Peyer's patch (tissue), 4 donors: ENCODE measurements at regions not wholly inside any gene's neighbourhood (a gene's known extent, or its start where the extent isn't known, plus 50 kb on each side); places are given as distances from the start of the nearest gene placed in this dataset.

Experiments
- DNase-seq, 3 donors: peaks; one replicate each; pipeline ENCODE4 v3.0.0-alpha.2; 2017 to 2019
- H3K27ac ChIP-seq, 4 donors: fragments of 200-600 bp; sonication (generic); one replicate each; pipeline ENCODE4 v1.5.1; 2016 to 2019
- H3K27me3 ChIP-seq, 2 donors: fragments of 200-600 bp; sonication (generic); one replicate each; pipeline ENCODE4 v1.5.1; 2019
- H3K36me3 ChIP-seq, 3 donors: fragments of 200-600 bp; sonication (generic); one replicate each; pipeline ENCODE4 v1.5.1; 2016 to 2019
- H3K4me1 ChIP-seq, 4 donors: fragments of 200-600 bp; sonication (generic); one replicate each; pipeline ENCODE4 v1.5.1; 2016 to 2019
- H3K4me3 ChIP-seq, 4 donors: fragments of 200-600 bp; sonication (generic); 1 replicate in 3 of 4; 2 replicates in 1 of 4; pipeline ENCODE4 v1.5.1; 2016 to 2019; ENCODE audit warnings: mild to moderate bottlenecking in 1 of 4
- H3K9me3 ChIP-seq, 4 donors: fragments of 200-600 bp; sonication (generic); one replicate each; pipeline ENCODE4 v1.5.1; 2016 to 2019; ENCODE audit warnings: mild to moderate bottlenecking in 1 of 4
- CTCF ChIP-seq, 6 experiments: fragments of 450-650 bp in 4 of 6; fragments of 200-600 bp in 2 of 6; sonication (generic) in 1 of 6; IDR thresholded peaks; one replicate each; pipeline ENCODE4 v1.5.1; 2017 to 2019; ENCODE audit warnings: antibody characterized with exemption in 6 of 6, mild to moderate bottlenecking in 3 of 6, moderate library complexity in 1 of 6
- POLR2A ChIP-seq, 2 donors: fragments of 450-650 bp; IDR thresholded peaks; one replicate each; pipeline ENCODE4 v1.5.1; 2017; ENCODE audit warnings: antibody characterized with exemption in 2 of 2, mild to moderate bottlenecking in 2 of 2, moderate library complexity in 2 of 2

DNA sequence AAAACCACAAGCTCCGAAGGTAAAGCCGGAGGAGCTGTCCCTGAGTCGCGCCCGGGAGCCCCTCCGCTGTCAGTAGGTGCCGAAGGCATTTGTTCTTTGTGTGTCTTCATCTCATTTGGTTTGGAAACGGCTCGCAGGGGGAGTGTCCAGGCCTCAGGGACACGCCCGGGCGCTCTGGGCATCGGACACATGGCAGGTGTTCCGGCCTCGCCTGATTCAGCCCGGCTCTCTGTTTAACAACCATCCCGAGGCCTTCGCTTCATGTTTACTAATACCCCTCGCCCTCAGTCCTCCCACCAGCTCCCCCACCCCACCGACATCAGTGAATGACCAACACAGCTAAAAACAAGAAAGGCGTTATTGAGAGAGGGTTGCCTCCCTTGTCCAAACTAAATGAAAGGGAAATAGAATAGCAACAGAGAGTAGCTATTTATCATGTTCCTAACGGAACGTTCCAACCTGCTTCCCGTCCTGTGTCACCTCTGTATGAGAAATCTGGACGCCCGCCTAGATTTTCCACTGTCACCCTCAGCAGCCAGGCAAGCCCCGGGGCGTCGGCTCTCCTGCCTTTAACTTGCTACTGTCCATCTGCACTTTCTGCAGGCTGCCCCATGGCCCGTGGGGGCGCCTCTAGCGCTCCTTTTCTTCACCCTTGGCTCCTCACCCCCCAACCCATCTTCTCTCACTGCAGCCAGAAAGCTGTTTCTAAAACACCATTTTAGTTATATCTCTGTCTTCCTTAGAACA, 73.9 kb downstream of the MYCN start:
- H3K36me3 ChIP-seq = no peaks in the 10 kb centered on the region
- H3K4me3 ChIP-seq = no peak overlapping the region
- TF ChIP-seq POLR2A (IDR thresholded peaks at IDR 0.05) (no peak), CTCF (IDR thresholded peaks at IDR 0.05) (no peak)
- no peaks in the 10 kb centered on the region for H3K9me3 ChIP-seq
- DNase-seq = peak in 2 of 3 donors; percentile 53 to 63
- peaks cover 0 to 5% (median 0%) of the 10 kb centered on the region in 4 donors for H3K4me1 ChIP-seq
- H3K27ac ChIP-seq = no peak overlapping the region
- H3K27me3 ChIP-seq = no peaks in the 10 kb centered on the region

GRCh38 chr2:16013359-16013911, 73.1 kb downstream of the MYCN start:
- Histone ChIP-seq H3K27me3 (no peaks in the 10 kb centered on the region), H3K4me3 (no peak overlapping the region), H3K9me3 (no peaks in the 10 kb centered on the region), H3K27ac (no peak overlapping the region), H3K36me3 (no peaks in the 10 kb centered on the region), H3K4me1 (peaks cover 0 to 5% (median 0%) of the 10 kb centered on the region in 4 donors)
- DNase-seq = no peak
- TF ChIP-seq POLR2A (IDR thresholded peaks at IDR 0.05) = no peak
- TF ChIP-seq CTCF (IDR thresholded peaks at IDR 0.05) = no peak

DNA sequence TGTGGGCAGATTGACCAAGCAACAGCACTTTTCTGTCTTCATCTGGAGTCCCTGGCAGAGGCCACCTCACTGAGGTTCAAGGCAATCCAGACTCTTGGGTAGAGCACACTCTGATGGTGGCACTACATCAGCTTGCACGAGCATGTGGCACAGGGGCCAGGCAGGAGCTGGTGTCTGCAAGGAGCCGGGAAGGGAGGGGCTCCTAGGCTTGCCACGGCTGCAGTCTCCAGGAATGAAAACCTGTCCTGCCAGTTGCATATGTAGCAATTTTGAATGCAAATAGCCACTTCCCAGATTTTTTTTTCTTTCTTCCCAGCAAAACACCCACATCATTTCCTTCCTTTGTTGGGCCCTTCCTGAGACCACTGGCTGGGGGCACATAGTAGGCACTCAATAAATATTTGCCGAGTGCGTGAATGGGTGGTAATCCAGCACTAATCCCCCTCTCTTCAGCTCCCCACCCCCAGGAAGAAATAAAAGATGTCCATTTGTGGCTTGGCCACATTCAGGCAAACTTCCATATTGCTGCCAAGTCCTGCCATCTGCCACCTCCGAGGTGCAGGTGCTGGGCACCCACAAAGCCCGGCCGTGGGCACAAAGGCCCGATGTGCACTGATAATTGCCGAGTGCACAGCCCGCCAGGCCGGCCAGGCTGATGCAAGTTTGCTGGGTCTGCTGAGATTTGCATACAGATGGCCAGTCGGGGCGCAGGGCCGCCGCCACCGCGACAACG, 72.4 kb downstream of the MYCN start:
- H3K4me1 ChIP-seq = peaks cover 0 to 5% (median 0%) of the 10 kb centered on the region in 4 donors
- no peaks in the 10 kb centered on the region for H3K36me3 ChIP-seq
- H3K4me3 ChIP-seq = no peak overlapping the region
- no peak overlapping the region for H3K27ac ChIP-seq
- TF ChIP-seq POLR2A (IDR thresholded peaks at IDR 0.05) = no peak
- TF ChIP-seq CTCF (IDR thresholded peaks at IDR 0.05) = no peak
- DNase-seq = peak in 1 of 3 donors; percentile 50
- no peaks in the 10 kb centered on the region for H3K27me3 ChIP-seq
- no peaks in the 10 kb centered on the region for H3K9me3 ChIP-seq

DNA sequence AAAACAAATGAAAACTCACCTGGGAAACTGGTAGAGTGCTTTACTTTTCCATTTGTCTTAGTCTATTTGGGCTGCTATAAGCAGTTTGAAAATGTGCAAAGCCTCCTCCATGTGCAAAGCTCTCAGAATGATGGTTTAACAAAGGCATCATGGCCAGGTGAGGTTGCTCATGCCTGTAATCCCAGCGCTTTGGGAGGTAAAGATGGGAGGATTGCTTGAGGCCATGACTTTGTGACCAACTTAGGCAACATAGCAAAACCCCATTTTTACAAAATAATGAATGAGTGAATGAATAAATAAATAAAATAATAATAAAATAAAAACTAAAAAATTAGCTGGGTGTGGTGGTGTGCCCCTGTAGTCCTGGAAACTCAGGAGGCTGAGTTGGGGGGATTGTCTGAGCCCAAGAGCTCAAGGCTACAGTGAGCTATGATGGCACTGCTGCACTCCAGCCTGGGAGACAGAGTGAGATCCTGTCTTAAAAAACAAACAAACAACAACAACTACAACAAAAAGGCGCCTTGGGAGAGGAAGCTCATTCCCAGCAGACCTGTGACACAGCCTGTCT, 71.8 kb downstream of the MYCN start:
- H3K27me3 ChIP-seq = no peaks in the 10 kb centered on the region
- H3K4me1 ChIP-seq = peaks cover 0 to 5% (median 0%) of the 10 kb centered on the region in 4 donors
- no peaks in the 10 kb centered on the region for H3K36me3 ChIP-seq
- H3K9me3 ChIP-seq = no peaks in the 10 kb centered on the region
- no peak overlapping the region for H3K4me3 ChIP-seq
- DNase-seq = no peak
- no peak overlapping the region for H3K27ac ChIP-seq
- TF ChIP-seq POLR2A (IDR thresholded peaks at IDR 0.05) = no peak

DNA sequence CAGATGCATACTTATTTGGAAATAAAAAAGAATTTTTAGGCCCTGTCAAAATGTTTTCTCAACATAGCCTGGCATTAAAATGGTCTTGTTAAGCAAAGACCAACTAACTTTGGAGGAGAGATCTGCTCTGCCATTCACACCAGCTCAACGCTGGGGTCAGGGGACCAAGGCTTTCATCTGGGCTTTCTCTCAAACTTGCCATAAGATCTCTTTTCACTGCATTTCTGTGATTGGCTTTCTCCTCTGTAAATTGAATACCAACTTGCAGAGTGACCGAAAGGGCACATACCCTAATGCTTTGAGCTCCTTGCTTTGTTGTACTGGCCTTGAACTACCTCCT, 71.2 kb downstream of the MYCN start:
- Histone ChIP-seq H3K27ac (no peak overlapping the region), H3K4me3 (no peak overlapping the region), H3K9me3 (no peaks in the 10 kb centered on the region), H3K36me3 (no peaks in the 10 kb centered on the region), H3K4me1 (peaks cover 0 to 5% (median 0%) of the 10 kb centered on the region in 4 donors), H3K27me3 (no peaks in the 10 kb centered on the region)
- no peak for TF ChIP-seq CTCF (IDR thresholded peaks at IDR 0.05)
- no peak for TF ChIP-seq POLR2A (IDR thresholded peaks at IDR 0.05)
- no peak for DNase-seq
